Umbilical cord (tissue), 1 donor: ENCODE measurements at regions not wholly inside any gene's neighbourhood (a gene's known extent, or its start where the extent isn't known, plus 50 kb on each side); places are given as distances from the start of the nearest gene placed in this dataset.
"Not testable (repeated sequence)": the region's sequence is repeated elsewhere in the genome, so short reads cannot be mapped to it uniquely, and the experiment has no call there.

Experiments used
- DNase-seq: peaks from one replicate; pipeline ENCODE4 v3.0.0-alpha.2; 2015; ENCODE audit warnings: low spot score

GRCh38 chr17:14736631-14737030 is 435.8 kb downstream of the HS3ST3B1 start:
- DNase-seq, result no peak

DNA sequence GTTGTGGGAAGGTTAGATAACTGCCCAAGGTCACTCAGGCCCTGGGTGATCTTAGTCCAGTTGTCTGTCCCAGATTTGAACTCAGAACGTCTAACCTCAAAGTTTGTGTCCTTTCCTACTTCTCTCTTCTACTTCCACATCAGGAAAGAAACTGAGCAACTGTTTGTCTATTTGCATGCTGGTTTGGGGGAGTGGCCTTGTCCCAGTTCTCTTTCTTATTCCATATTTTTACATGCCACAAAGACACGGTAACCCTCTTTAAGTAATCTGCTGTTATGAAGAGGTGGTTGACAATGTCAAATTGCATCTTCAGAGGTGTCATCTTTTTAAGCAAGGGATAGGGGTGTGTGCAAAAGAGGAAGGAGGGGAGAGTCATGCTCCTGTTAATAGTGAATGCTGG is 432.5 kb downstream of the HS3ST3B1 start:
- no peak for DNase-seq

DNA sequence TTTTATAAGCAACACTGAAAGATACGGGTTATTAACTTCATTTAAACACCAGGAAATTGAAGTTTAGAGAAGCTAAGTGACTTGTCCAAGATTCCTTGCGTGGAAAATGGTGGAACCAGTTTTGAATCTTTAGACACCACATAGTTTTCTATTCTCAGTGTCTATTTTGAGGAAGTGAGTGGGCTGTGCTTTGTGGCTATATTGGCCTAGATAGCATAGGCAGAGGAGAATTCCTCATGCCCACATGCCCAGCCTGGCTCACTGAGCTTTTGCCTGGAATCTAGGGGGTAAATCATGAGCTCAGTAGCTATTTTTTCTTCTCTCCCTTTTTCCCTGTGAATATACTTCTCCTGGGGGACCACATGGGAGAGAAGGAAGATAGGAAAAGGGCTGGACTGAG is 431.3 kb downstream of the HS3ST3B1 start:
- no peak for DNase-seq

- DNase-seq, result no peak
Observed at GRCh38 chr17:14731591-14731990, 430.7 kb downstream of the HS3ST3B1 start.

GRCh38 chr17:14730821-14731220 is 429.9 kb downstream of the HS3ST3B1 start:
- no peak for DNase-seq

- no peak for DNase-seq
Observed at GRCh38 chr17:14725729-14726128, 424.8 kb downstream of the HS3ST3B1 start.

DNA sequence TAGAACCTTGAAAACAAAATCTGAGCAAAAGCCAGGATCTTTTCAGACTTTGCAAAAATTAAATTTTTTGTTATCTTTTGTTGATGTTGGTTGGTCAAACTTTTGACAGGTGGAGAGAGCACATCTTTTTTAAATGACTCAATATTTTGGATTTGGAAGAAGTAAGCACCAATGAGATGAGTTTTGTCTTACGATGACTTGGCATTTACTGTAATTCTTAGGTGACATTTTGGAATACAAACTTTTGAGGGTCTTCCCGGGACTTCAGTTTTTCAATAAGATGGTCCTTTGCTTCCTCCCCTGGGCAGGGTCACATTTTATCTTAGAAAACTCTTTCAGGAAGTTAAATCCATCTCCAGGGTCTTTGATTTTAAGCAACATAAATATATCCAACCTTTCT is 423.9 kb downstream of the HS3ST3B1 start:
- no peak for DNase-seq

- DNase-seq, result not testable (repeated sequence)
Observed at GRCh38 chr17:14723349-14723748, 422.5 kb downstream of the HS3ST3B1 start.

DNA sequence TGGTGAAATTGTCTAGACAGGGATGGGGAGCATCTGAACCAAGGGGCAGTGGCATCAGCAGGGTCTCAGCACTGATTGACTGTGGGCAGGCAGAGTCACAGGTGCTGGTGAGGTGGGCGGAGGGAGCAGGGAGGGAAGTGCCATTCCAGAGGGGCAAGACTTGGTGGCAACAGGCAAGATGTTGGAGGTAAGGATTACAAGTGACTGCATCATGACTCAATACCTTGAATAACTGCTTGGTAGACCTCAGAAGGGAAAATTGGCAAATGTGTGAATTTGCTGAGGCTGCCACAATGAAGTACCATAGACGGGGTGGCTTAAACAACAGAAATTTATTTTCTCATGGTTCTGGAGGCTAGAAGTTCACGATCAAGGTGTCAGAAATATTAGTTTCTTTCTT is 419.1 kb downstream of the HS3ST3B1 start:
- DNase-seq, result no peak

- DNase-seq, result no peak
Observed at GRCh38 chr17:14717859-14718258, 417.0 kb downstream of the HS3ST3B1 start.

DNA sequence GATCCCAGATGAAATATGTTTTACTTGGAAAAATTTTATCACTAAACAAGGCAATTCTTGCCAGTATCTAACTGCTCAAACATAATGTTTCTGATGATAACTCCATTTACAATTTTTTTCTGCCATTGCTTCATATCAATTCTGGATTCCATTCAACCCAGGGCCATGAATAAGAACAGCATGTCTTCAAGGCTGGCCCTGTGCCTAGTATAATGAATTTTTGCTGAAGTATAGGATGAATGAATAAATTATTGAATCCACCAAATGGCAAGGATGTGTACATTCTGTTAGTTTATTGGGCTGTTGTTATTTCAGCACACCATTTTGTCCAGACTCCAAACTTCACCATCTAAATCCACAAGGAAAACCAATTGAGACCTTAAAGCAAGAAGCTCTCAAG is 414.7 kb downstream of the HS3ST3B1 start:
- DNase-seq, result no peak

- no peak for DNase-seq
Observed at GRCh38 chr17:14712611-14713021, 411.7 kb downstream of the HS3ST3B1 start.

DNA sequence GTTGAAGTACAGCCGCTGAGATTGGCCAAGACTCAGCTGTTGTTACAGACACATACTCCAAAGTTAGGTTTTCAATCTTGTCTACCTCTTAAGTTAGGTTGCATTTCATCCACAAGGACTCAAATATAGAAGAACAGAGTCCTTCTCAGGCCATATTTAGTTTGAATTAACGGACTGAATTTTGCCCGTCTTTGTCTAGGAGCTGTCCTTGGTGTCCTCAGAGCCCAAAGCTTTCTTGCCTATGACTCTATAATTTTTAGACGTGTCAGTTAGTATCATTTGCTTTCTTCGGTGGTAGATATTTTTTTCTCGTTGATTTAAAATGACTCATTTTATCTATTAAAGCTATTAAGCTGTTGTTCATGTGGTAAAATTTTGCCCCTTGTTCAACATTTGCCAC is 403.2 kb downstream of the HS3ST3B1 start:
- no peak for DNase-seq

- no peak for DNase-seq
Observed at GRCh38 chr17:14701886-14702285, 401.0 kb downstream of the HS3ST3B1 start.

- DNase-seq, result no peak
Observed at GRCh38 chr17:14699574-14700185, 398.8 kb downstream of the HS3ST3B1 start.

DNA sequence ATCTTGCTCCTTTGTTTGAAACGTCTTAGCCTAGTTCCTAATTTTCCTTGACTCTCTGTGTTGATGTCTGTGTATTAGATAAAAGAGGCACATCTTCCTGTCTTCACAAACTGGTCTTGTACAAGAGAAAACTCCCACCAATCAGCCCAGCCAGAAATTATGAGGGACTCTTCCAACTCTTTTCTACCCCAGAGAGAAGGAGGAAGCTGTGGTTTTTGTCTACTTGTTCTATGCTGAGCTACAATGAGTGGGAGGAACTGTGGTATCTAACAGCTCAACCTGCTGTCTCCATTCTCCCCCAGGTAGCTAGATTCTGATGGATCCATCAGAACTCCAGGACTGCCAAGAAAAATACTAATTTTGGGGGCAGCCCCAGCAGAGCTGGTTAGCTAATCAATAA is 392.5 kb downstream of the HS3ST3B1 start:
- DNase-seq, result no peak

GRCh38 chr17:14690704-14691103 is 389.8 kb downstream of the HS3ST3B1 start:
- DNase-seq, result no peak

DNA sequence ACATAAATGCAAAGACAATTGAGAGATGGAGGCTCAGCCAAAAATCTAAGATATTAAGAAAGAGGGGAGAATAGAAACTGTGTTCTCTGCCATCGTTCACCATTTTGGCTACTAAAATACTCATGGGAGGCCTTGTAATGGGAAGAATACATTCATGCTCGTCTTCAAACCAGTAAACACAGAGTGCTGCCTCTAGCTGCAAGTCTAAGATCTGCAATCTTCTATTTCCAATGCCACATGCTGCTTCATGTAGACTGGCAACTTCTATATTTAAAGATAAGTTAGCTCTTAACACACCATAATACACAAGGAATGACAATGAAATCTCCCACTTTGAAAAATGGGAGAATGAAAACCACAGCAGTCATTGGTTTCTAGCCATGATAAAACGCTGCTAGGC is 387.3 kb downstream of the HS3ST3B1 start:
- DNase-seq, result no peak

GRCh38 chr17:14672830-14673229 is 371.9 kb downstream of the HS3ST3B1 start:
- peak; percentile 86 for DNase-seq

DNA sequence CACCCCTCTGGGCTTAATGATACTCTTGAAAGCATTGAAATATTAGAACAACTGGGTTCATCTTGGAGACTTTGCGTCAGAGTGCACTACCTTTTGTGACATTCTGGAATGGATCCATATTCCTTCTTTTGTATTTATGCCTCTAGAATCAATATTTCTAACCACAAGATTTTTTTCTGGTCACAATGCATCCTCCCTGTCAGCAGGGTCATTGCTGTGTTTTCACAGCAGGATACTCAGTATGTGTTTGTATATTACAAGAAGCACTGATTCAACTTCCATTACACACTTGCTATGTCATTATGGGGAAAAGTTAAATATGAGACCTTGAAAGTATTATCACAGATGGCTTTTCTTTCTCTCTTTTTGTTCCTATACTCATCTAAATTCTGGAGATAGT is 370.0 kb downstream of the HS3ST3B1 start:
- no peak for DNase-seq

- DNase-seq, result no peak
Observed at GRCh38 chr17:14664511-14664910, 363.6 kb downstream of the HS3ST3B1 start.

DNA sequence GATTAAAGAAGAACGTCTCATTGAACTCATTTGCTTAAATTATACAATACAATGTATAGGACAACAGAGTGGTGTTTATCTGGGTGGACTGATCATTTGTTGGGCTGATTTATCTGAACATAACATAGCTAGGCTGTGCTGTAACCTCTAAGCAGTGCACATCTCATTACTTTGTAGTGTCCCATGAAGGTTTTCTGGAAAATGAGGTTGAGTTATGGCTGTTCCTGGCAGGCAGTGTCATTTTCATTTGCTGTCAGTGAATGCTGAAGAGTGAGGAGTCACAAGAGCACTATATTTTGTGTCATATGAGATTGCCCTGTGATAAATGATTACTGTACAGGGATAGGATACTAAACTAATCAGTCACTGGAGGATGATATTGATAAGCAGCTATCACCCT is 340.2 kb downstream of the HS3ST3B1 start:
- no peak for DNase-seq

GRCh38 chr17:14637260-14637659 is 336.4 kb downstream of the HS3ST3B1 start:
- DNase-seq, result no peak

GRCh38 chr17:14630621-14631020 is 329.7 kb downstream of the HS3ST3B1 start:
- DNase-seq, result no peak
